ENCODE measurements at regions not wholly inside any gene's neighbourhood (a gene's known extent, or its start where the extent isn't known, plus 50 kb on each side); places are given as distances from the start of the nearest gene placed in this dataset.

- no peak overlapping the region for H3K27ac ChIP-seq
- TF ChIP-seq ZFX (IDR thresholded peaks at IDR 0.05; ENCODE audit: borderline replicate concordance) (no peak), CTCF (IDR thresholded peaks at IDR 0.05) (no peak)
Observed at GRCh38 chr10:20355915-20356314, 539.7 kb downstream of the PLXDC2 start.

- TF ChIP-seq ZFX (IDR thresholded peaks at IDR 0.05; ENCODE audit: borderline replicate concordance) (no peak), CTCF (IDR thresholded peaks at IDR 0.05) (no peak)
Observed at GRCh38 chr10:20355011-20355410, 538.8 kb downstream of the PLXDC2 start.

GRCh38 chr10:20354166-20354565, 537.9 kb downstream of the PLXDC2 start:
- no peak for TF ChIP-seq ZFX (IDR thresholded peaks at IDR 0.05; ENCODE audit: borderline replicate concordance)
- TF ChIP-seq CTCF (IDR thresholded peaks at IDR 0.05) = no peak
- H3K27ac ChIP-seq = no peak overlapping the region

More at GRCh38 chr10:20355011-20355410, 538.8 kb downstream of the PLXDC2 start:
- no peak overlapping the region for H3K27ac ChIP-seq

- no peak for TF ChIP-seq ZFX (IDR thresholded peaks at IDR 0.05; ENCODE audit: borderline replicate concordance)
- TF ChIP-seq CTCF (IDR thresholded peaks at IDR 0.05) = no peak
- no peak overlapping the region for H3K27ac ChIP-seq
Observed at GRCh38 chr10:20350509-20350908, 534.3 kb downstream of the PLXDC2 start.

- no peak overlapping the region for H3K27ac ChIP-seq
- TF ChIP-seq ZFX (IDR thresholded peaks at IDR 0.05; ENCODE audit: borderline replicate concordance) (no peak), CTCF (IDR thresholded peaks at IDR 0.05) (no peak)
Observed at GRCh38 chr10:20343036-20343435, 526.8 kb downstream of the PLXDC2 start.
